Retinal pigment epithelial cell (primary cell): ENCODE measurements at regions not wholly inside any gene's neighbourhood (a gene's known extent, or its start where the extent isn't known, plus 50 kb on each side); places are given as distances from the start of the nearest gene placed in this dataset.

ENCODE experiments used
- DNase-seq: peaks from one replicate; pipeline ENCODE4 v3.0.0-alpha.2; 2010; ENCODE audit warnings: low read depth
- H3K4me3 ChIP-seq: 2 replicates; pipeline ENCODE4 v1.5.1; 2011; ENCODE audit warnings: mild to moderate bottlenecking, low read length, control low read depth, moderate library complexity
- CTCF ChIP-seq: conservative IDR thresholded peaks from 2 replicates; pipeline ENCODE4 v1.5.1; 2011; ENCODE audit warnings: low read depth, low read length, control low read depth, inconsistent platforms

GRCh38 chr2:120943403-120944034 lies 207.9 kb downstream of the GLI2 start:
- TF ChIP-seq CTCF = no peak
- no peak for DNase-seq
- H3K4me3 ChIP-seq = no peak overlapping the region

- DNase-seq = no peak
- H3K4me3 ChIP-seq = no peak overlapping the region
- TF ChIP-seq CTCF = no peak
Observed at GRCh38 chr2:120944575-120944974, 208.9 kb downstream of the GLI2 start.

GRCh38 chr2:120945091-120945490 lies 209.4 kb downstream of the GLI2 start:
- no peak for TF ChIP-seq CTCF
- H3K4me3 ChIP-seq = no peak overlapping the region
- DNase-seq = no peak

- DNase-seq = no peak
- no peak overlapping the region for H3K4me3 ChIP-seq
- no peak for TF ChIP-seq CTCF
Observed at GRCh38 chr2:120945832-120946499, 210.3 kb downstream of the GLI2 start.

- DNase-seq = no peak
- no peak overlapping the region for H3K4me3 ChIP-seq
- TF ChIP-seq CTCF = no peak
Observed at GRCh38 chr2:120947327-120947726, 211.7 kb downstream of the GLI2 start.

- H3K4me3 ChIP-seq = no peak overlapping the region
- no peak for TF ChIP-seq CTCF
Observed at GRCh38 chr2:120947982-120948661, 212.5 kb downstream of the GLI2 start.

GRCh38 chr2:120948662-120949011 lies 213.0 kb downstream of the GLI2 start:
- no peak for TF ChIP-seq CTCF
- no peak for DNase-seq
- H3K4me3 ChIP-seq = no peak overlapping the region

More at GRCh38 chr2:120947982-120948661, 212.5 kb downstream of the GLI2 start:
- DNase-seq = no peak
